ENCODE measurements at regions not wholly inside any gene's neighbourhood (a gene's known extent, or its start where the extent isn't known, plus 50 kb on each side); places are given as distances from the start of the nearest gene placed in this dataset.

DNA sequence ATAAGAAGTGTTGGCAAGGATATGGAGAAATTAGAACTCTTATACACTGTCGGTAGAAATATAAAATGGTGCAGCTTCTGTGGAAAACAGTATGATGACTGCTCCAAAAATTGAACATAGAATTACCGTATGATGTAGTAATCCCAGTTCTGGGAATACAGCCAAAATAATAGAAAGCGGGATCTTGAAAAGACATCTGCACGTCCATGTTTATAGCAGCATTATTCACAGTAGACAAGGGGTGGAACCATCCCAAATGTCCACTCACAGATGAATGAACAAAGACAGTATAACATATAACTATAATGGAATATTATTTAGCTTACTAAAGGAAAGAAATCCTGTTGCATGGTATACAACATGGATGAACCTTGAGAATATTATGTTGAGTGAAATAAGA lies 257.7 kb downstream of the TDRD15 start:
- H2AFZ ChIP-seq (ENCODE audit: low read depth, low read length), result no peak overlapping the region
- H3K4me3 ChIP-seq (ENCODE audit: low read depth in 1 of 2, low read length in 2 of 2), result no peak overlapping the region
- no peak overlapping the region for H3K4me2 ChIP-seq (ENCODE audit: insufficient read depth, low read length)
- DNase-seq (no peak), ATAC-seq (ENCODE audit: insufficient read depth, low read depth) (no peak)
- no peaks in the 10 kb centered on the region for H3K79me2 ChIP-seq (ENCODE audit: insufficient read depth, low read length)
- H3K36me3 ChIP-seq (ENCODE audit: insufficient read depth, low read length), result no peaks in the 10 kb centered on the region
- H3K27me3 ChIP-seq (ENCODE audit: insufficient read depth, low read length, poor library complexity), result no peaks in the 10 kb centered on the region
- no peaks in the 10 kb centered on the region for H4K20me1 ChIP-seq (ENCODE audit: insufficient read depth, low read length)
- H3K9me3 ChIP-seq (ENCODE audit: insufficient read depth, low read length, severe bottlenecking), result no peaks in the 10 kb centered on the region
- no peaks in the 10 kb centered on the region for H3K4me1 ChIP-seq (ENCODE audit: insufficient read depth, low read length)
- TF ChIP-seq, protein P1, sequence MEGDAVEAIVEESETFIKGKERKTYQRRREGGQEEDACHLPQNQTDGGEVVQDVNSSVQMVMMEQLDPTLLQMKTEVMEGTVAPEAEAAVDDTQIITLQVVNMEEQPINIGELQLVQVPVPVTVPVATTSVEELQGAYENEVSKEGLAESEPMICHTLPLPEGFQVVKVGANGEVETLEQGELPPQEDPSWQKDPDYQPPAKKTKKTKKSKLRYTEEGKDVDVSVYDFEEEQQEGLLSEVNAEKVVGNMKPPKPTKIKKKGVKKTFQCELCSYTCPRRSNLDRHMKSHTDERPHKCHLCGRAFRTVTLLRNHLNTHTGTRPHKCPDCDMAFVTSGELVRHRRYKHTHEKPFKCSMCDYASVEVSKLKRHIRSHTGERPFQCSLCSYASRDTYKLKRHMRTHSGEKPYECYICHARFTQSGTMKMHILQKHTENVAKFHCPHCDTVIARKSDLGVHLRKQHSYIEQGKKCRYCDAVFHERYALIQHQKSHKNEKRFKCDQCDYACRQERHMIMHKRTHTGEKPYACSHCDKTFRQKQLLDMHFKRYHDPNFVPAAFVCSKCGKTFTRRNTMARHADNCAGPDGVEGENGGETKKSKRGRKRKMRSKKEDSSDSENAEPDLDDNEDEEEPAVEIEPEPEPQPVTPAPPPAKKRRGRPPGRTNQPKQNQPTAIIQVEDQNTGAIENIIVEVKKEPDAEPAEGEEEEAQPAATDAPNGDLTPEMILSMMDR (IDR thresholded peaks at IDR 0.05; ENCODE audit: borderline replicate concordance, extremely low read depth, low read length, poor library complexity, severe bottlenecking), result no peak
- TF ChIP-seq EZH2 (IDR thresholded peaks at IDR 0.05; ENCODE audit: borderline replicate concordance, low read depth, low read length, severe bottlenecking), result no peak
- no peak overlapping the region for H3K27ac ChIP-seq (ENCODE audit: low read length)
- H3K9ac ChIP-seq (ENCODE audit: low read depth, low read length), result no peak overlapping the region

- Histone ChIP-seq H3K4me3 (ENCODE audit: low read depth in 1 of 2, low read length in 2 of 2) (no peak overlapping the region), H3K4me1 (ENCODE audit: insufficient read depth, low read length) (no peaks in the 10 kb centered on the region), H3K4me2 (ENCODE audit: insufficient read depth, low read length) (no peak overlapping the region), H3K36me3 (ENCODE audit: insufficient read depth, low read length) (no peaks in the 10 kb centered on the region), H3K27me3 (ENCODE audit: insufficient read depth, low read length, poor library complexity) (no peaks in the 10 kb centered on the region), H3K27ac (ENCODE audit: low read length) (no peak overlapping the region), H3K9ac (ENCODE audit: low read depth, low read length) (no peak overlapping the region), H3K9me3 (ENCODE audit: insufficient read depth, low read length, severe bottlenecking) (no peaks in the 10 kb centered on the region), H3K79me2 (ENCODE audit: insufficient read depth, low read length) (no peaks in the 10 kb centered on the region), H2AFZ (ENCODE audit: low read depth, low read length) (no peak overlapping the region), H4K20me1 (ENCODE audit: insufficient read depth, low read length) (no peaks in the 10 kb centered on the region)
- TF ChIP-seq, protein P1 (IDR thresholded peaks at IDR 0.05; ENCODE audit: borderline replicate concordance, extremely low read depth, low read length, poor library complexity, severe bottlenecking), result no peak
- TF ChIP-seq EZH2 (IDR thresholded peaks at IDR 0.05; ENCODE audit: borderline replicate concordance, low read depth, low read length, severe bottlenecking), result no peak
- ATAC-seq (ENCODE audit: insufficient read depth, low read depth) (no peak), DNase-seq (no peak)
Observed at GRCh38 chr2:21382701-21383520, 259.1 kb downstream of the TDRD15 start.

- Histone ChIP-seq H3K36me3 (ENCODE audit: insufficient read depth, low read length) (no peaks in the 10 kb centered on the region), H4K20me1 (ENCODE audit: insufficient read depth, low read length) (no peaks in the 10 kb centered on the region), H3K9me3 (ENCODE audit: insufficient read depth, low read length, severe bottlenecking) (no peaks in the 10 kb centered on the region), H3K27ac (ENCODE audit: low read length) (no peak overlapping the region), H3K4me1 (ENCODE audit: insufficient read depth, low read length) (no peaks in the 10 kb centered on the region), H3K79me2 (ENCODE audit: insufficient read depth, low read length) (no peaks in the 10 kb centered on the region), H3K9ac (ENCODE audit: low read depth, low read length) (no peak overlapping the region), H3K27me3 (ENCODE audit: insufficient read depth, low read length, poor library complexity) (no peaks in the 10 kb centered on the region), H3K4me2 (ENCODE audit: insufficient read depth, low read length) (no peak overlapping the region), H2AFZ (ENCODE audit: low read depth, low read length) (no peak overlapping the region), H3K4me3 (ENCODE audit: low read depth in 1 of 2, low read length in 2 of 2) (no peak overlapping the region)
- no peak for DNase-seq
- ATAC-seq (ENCODE audit: insufficient read depth, low read depth), result no peak
- no peak for TF ChIP-seq EZH2 (IDR thresholded peaks at IDR 0.05; ENCODE audit: borderline replicate concordance, low read depth, low read length, severe bottlenecking)
Observed at GRCh38 chr2:21386666-21387065, 262.9 kb downstream of the TDRD15 start.

GRCh38 chr2:21392649-21393048 lies 268.9 kb downstream of the TDRD15 start:
- H4K20me1 ChIP-seq (ENCODE audit: insufficient read depth, low read length), result no peaks in the 10 kb centered on the region
- H3K4me1 ChIP-seq (ENCODE audit: insufficient read depth, low read length), result no peaks in the 10 kb centered on the region
- no peaks in the 10 kb centered on the region for H3K79me2 ChIP-seq (ENCODE audit: insufficient read depth, low read length)
- no peak overlapping the region for H3K9ac ChIP-seq (ENCODE audit: low read depth, low read length)
- H3K4me2 ChIP-seq (ENCODE audit: insufficient read depth, low read length), result no peak overlapping the region
- H3K27ac ChIP-seq (ENCODE audit: low read length), result no peak overlapping the region
- DNase-seq (no peak), ATAC-seq (ENCODE audit: insufficient read depth, low read depth) (no peak)
- H3K4me3 ChIP-seq (ENCODE audit: low read depth in 1 of 2, low read length in 2 of 2), result no peak overlapping the region
- TF ChIP-seq, protein P1 (IDR thresholded peaks at IDR 0.05; ENCODE audit: borderline replicate concordance, extremely low read depth, low read length, poor library complexity, severe bottlenecking), result no peak
- TF ChIP-seq EZH2 (IDR thresholded peaks at IDR 0.05; ENCODE audit: borderline replicate concordance, low read depth, low read length, severe bottlenecking), result no peak
- H3K36me3 ChIP-seq (ENCODE audit: insufficient read depth, low read length), result no peaks in the 10 kb centered on the region
- no peaks in the 10 kb centered on the region for H3K27me3 ChIP-seq (ENCODE audit: insufficient read depth, low read length, poor library complexity)
- H2AFZ ChIP-seq (ENCODE audit: low read depth, low read length), result no peak overlapping the region
- no peaks in the 10 kb centered on the region for H3K9me3 ChIP-seq (ENCODE audit: insufficient read depth, low read length, severe bottlenecking)

All from DND-41 (cell line).